GM23338 (cell line): ENCODE measurements at regions not wholly inside any gene's neighbourhood (a gene's known extent, or its start where the extent isn't known, plus 50 kb on each side); places are given as distances from the start of the nearest gene placed in this dataset.

Experiments
- ATAC-seq: fragments of 200-7000 bp; cut with Tn5 transposase; 3 replicates; pipeline ENCODE4 v1.9.1; 2020
- DNase-seq: peaks from one replicate; pipeline ENCODE4 v3.0.0-alpha.2; 2015; ENCODE audit warnings: low spot score
- H2AFZ ChIP-seq: fragments of 200-600 bp; sonication (generic); 2 replicates; pipeline ENCODE4 v1.8.0; 2016; ENCODE audit warnings: antibody characterized with exemption, mild to moderate bottlenecking, moderate library complexity
- H3F3A ChIP-seq: fragments of 200-600 bp; sonication (generic); replicated peaks from 2 replicates; pipeline ENCODE4 v1.8.0; 2017; ENCODE audit warnings: antibody characterized with exemption, mixed run types, low read depth
- H3K27ac ChIP-seq: fragments of 200-600 bp; sonication (generic); 2 replicates; pipeline ENCODE4 v1.6.1; 2016; ENCODE audit warnings: low read depth
- H3K27me3 ChIP-seq: fragments of 200-600 bp; sonication (generic); 2 replicates; pipeline ENCODE4 v1.8.0; 2016; ENCODE audit warnings: mild to moderate bottlenecking, mixed run types, moderate library complexity; ENCODE audit not compliant: insufficient read depth
- H3K36me3 ChIP-seq: fragments of 200-600 bp; sonication (generic); 2 replicates; pipeline ENCODE4 v1.8.0; 2016; ENCODE audit warnings: mild to moderate bottlenecking; ENCODE audit not compliant: insufficient read depth
- H3K4me1 ChIP-seq: fragments of 200-600 bp; sonication (generic); 2 replicates; pipeline ENCODE4 v1.8.0; 2016; ENCODE audit warnings: mild to moderate bottlenecking, moderate library complexity; ENCODE audit not compliant: insufficient read depth
- H3K4me2 ChIP-seq: fragments of 200-600 bp; sonication (generic); 2 replicates; pipeline ENCODE4 v1.7.1; 2017; ENCODE audit warnings: mixed run types
- H3K4me3 ChIP-seq: fragments of 200-600 bp; sonication (generic); 2 replicates; pipeline ENCODE4 v1.6.1; 2016; ENCODE audit warnings: mixed run types
- H3K79me2 ChIP-seq: fragments of 200-600 bp; sonication (generic); replicated peaks from 2 replicates; pipeline ENCODE4 v1.8.0; 2017; ENCODE audit warnings: mild to moderate bottlenecking; ENCODE audit not compliant: insufficient read depth
- H3K9me2 ChIP-seq: fragments of 200-600 bp; sonication (generic); 2 replicates; pipeline ENCODE4 v1.8.0; 2017; ENCODE audit not compliant: insufficient read depth
- H4K20me1 ChIP-seq: fragments of 200-600 bp; sonication (generic); replicated peaks from 2 replicates; pipeline ENCODE4 v1.8.0; 2017; ENCODE audit warnings: mild to moderate bottlenecking; ENCODE audit not compliant: insufficient read depth
- H3K27ac Mint-ChIP-seq: 2 replicates; pipeline ENCODE4 v1.8.0; 2020; ENCODE audit warnings: inconsistent platforms, mild to moderate bottlenecking, moderate library complexity, mixed read lengths
- H3K27me3 Mint-ChIP-seq: 3 replicates; pipeline ENCODE4 v1.8.0; 2022; ENCODE audit warnings: low read depth, mild to moderate bottlenecking, moderate library complexity, mixed read lengths, inconsistent platforms; ENCODE audit not compliant: insufficient read depth, poor library complexity
- H3K36me3 Mint-ChIP-seq: 3 replicates; pipeline ENCODE4 v1.8.0; 2021; ENCODE audit warnings: low read depth, mild to moderate bottlenecking, inconsistent platforms, moderate library complexity, mixed read lengths
- H3K4me1 Mint-ChIP-seq: 3 replicates; pipeline ENCODE4 v1.8.0; 2020; ENCODE audit warnings: mild to moderate bottlenecking, inconsistent platforms, mixed read lengths
- H3K4me3 Mint-ChIP-seq: 3 replicates; pipeline ENCODE4 v1.8.0; 2021; ENCODE audit warnings: moderate library complexity, mild to moderate bottlenecking, inconsistent platforms, mixed read lengths
- H3K9me3 Mint-ChIP-seq: 3 replicates; pipeline ENCODE4 v1.8.0; 2020; ENCODE audit warnings: moderate library complexity, mild to moderate bottlenecking, inconsistent platforms, mixed read lengths
- EZH2 ChIP-seq: fragments of 200-600 bp; sonication (generic); IDR thresholded peaks from one replicate; pipeline ENCODE4 v1.8.0; 2017; ENCODE audit warnings: antibody characterized with exemption, mild to moderate bottlenecking, low read depth; ENCODE audit not compliant: unreplicated experiment
- EZH2phosphoT487 ChIP-seq: fragments of 200-600 bp; sonication (generic); IDR thresholded peaks from one replicate; pipeline ENCODE4 v1.8.1; 2018; ENCODE audit warnings: antibody characterized with exemption; ENCODE audit not compliant: unreplicated experiment
- ZNF114 ChIP-seq: fragments of 250-450 bp; sonication (Bioruptor Pico); IDR thresholded peaks from 2 replicates; pipeline ENCODE4 v1.5.0; 2020; ENCODE audit warnings: mild to moderate bottlenecking, moderate library complexity
- TF ChIP-seq, protein P1 (sequence below): IDR thresholded peaks from 2 replicates; pipeline ENCODE4 v1.6.1; 2016; ENCODE audit warnings: antibody characterized with exemption
- TF ChIP-seq, protein P2 (sequence below): fragments of 250-450 bp; sonication (Bioruptor Pico); IDR thresholded peaks from 2 replicates; pipeline ENCODE4 v1.5.0; 2020; ENCODE audit warnings: mild to moderate bottlenecking, moderate library complexity

DNA sequence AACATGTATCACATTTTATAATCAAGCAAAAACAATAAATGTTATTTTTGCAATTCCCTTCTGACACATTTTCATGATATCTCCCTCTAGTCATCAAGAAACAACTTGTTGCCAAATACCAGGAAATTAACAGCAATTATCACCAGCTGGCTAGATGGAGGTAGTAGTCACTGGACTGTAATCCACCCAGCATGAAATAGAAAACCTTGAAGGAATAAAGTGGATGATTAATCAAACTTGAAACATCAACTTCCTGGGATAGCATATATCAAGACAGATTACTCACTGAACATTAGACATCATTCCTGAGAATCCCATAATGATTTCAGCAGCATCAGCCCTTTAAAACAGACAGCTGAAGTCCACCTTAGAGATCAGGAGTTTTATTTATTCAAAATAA lies 259.0 kb downstream of the CCDC59 start (continued):
- TF ChIP-seq, protein P1, sequence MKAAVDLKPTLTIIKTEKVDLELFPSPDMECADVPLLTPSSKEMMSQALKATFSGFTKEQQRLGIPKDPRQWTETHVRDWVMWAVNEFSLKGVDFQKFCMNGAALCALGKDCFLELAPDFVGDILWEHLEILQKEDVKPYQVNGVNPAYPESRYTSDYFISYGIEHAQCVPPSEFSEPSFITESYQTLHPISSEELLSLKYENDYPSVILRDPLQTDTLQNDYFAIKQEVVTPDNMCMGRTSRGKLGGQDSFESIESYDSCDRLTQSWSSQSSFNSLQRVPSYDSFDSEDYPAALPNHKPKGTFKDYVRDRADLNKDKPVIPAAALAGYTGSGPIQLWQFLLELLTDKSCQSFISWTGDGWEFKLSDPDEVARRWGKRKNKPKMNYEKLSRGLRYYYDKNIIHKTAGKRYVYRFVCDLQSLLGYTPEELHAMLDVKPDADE: no peak

DNA sequence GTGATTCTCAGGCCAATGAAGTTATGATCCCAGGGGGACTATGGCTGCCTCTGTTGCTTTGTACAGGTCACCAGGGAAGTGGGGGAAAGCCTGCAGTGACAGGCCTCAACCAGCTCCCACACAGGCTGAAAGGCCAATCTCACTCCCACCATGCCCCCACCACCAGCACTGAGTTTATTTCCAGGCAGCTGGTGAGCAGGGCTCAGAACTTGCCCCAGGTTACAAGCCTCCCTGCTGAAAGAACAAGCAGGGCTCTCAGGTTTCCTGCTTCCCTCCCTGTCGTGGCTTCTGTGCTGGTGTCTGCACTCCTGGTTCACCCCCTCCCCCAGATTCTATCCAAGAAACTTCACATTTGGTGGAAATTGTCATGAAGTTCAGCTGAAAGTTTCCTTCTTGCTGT lies 260.3 kb downstream of the CCDC59 start:
- Histone ChIP-seq H3K9me2 (0 out of 2 replicates have a peak, but pooled peaks cover 3% of the 10 kb centered on the region), H2AFZ (0 out of 2 replicates have a peak overlapping the region, but pooled peaks have one; percentile 18), H3F3A (no peaks in the 10 kb centered on the region), H3K4me3 (no peak overlapping the region), H3K4me1 (no peaks in the 10 kb centered on the region), H3K36me3 (no peaks in the 10 kb centered on the region), H4K20me1 (no peaks in the 10 kb centered on the region), H3K4me2 (no peak overlapping the region), H3K27me3 (no peaks in the 10 kb centered on the region), H3K79me2 (no peaks in the 10 kb centered on the region), H3K27ac (no peak overlapping the region)
- Mint-ChIP-seq H3K27ac (no peak overlapping the region; the same call in 1 of the 2 replicates), H3K9me3 (no peaks in the 10 kb centered on the region; the same call in 2 of the 3 replicates), H3K36me3 (0 out of 3 replicates have a peak, but pooled peaks cover 2% of the 10 kb centered on the region), H3K4me1 (peaks cover 4% of the 10 kb centered on the region; the same call in 2 of the 3 replicates), H3K27me3 (peaks cover 1% of the 10 kb centered on the region), H3K4me3 (no peak overlapping the region)
- no peak for ATAC-seq
- TF ChIP-seq EZH2phosphoT487 (no peak), EZH2 (no peak), ZNF114 (CRISPR knock-in tag) (no peak)
- TF ChIP-seq, protein P2, sequence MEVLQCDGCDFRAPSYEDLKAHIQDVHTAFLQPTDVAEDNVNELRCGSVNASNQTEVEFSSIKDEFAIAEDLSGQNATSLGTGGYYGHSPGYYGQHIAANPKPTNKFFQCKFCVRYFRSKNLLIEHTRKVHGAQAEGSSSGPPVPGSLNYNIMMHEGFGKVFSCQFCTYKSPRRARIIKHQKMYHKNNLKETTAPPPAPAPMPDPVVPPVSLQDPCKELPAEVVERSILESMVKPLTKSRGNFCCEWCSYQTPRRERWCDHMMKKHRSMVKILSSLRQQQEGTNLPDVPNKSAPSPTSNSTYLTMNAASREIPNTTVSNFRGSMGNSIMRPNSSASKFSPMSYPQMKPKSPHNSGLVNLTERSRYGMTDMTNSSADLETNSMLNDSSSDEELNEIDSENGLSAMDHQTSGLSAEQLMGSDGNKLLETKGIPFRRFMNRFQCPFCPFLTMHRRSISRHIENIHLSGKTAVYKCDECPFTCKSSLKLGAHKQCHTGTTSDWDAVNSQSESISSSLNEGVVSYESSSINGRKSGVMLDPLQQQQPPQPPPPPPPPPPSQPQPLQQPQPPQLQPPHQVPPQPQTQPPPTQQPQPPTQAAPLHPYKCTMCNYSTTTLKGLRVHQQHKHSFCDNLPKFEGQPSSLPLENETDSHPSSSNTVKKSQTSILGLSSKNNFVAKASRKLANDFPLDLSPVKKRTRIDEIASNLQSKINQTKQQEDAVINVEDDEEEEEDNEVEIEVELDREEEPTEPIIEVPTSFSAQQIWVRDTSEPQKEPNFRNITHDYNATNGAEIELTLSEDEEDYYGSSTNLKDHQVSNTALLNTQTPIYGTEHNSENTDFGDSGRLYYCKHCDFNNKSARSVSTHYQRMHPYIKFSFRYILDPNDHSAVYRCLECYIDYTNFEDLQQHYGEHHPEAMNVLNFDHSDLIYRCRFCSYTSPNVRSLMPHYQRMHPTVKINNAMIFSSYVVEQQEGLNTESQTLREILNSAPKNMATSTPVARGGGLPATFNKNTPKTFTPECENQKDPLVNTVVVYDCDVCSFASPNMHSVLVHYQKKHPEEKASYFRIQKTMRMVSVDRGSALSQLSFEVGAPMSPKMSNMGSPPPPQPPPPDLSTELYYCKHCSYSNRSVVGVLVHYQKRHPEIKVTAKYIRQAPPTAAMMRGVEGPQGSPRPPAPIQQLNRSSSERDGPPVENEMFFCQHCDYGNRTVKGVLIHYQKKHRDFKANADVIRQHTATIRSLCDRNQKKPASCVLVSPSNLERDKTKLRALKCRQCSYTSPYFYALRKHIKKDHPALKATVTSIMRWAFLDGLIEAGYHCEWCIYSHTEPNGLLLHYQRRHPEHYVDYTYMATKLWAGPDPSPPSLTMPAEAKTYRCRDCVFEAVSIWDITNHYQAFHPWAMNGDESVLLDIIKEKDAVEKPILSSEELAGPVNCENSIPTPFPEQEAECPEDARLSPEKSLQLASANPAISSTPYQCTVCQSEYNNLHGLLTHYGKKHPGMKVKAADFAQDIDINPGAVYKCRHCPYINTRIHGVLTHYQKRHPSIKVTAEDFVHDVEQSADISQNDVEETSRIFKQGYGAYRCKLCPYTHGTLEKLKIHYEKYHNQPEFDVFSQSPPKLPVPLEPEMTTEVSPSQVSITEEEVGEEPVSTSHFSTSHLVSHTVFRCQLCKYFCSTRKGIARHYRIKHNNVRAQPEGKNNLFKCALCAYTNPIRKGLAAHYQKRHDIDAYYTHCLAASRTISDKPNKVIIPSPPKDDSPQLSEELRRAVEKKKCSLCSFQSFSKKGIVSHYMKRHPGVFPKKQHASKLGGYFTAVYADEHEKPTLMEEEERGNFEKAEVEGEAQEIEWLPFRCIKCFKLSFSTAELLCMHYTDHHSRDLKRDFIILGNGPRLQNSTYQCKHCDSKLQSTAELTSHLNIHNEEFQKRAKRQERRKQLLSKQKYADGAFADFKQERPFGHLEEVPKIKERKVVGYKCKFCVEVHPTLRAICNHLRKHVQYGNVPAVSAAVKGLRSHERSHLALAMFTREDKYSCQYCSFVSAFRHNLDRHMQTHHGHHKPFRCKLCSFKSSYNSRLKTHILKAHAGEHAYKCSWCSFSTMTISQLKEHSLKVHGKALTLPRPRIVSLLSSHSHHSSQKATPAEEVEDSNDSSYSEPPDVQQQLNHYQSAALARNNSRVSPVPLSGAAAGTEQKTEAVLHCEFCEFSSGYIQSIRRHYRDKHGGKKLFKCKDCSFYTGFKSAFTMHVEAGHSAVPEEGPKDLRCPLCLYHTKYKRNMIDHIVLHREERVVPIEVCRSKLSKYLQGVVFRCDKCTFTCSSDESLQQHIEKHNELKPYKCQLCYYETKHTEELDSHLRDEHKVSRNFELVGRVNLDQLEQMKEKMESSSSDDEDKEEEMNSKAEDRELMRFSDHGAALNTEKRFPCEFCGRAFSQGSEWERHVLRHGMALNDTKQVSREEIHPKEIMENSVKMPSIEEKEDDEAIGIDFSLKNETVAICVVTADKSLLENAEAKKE (CRISPR knock-in tag): no peak
- no peak for DNase-seq
